HG03469 (cell line): ENCODE measurements at regions not wholly inside any gene's neighbourhood (a gene's known extent, or its start where the extent isn't known, plus 50 kb on each side); places are given as distances from the start of the nearest gene placed in this dataset.

ENCODE experiments used
- ATAC-seq: cut with Tn5 transposase; IDR thresholded peaks from one replicate; pipeline ENCODE4 v1.9.1; 2021; ENCODE audit warnings: mild to moderate bottlenecking, moderate library complexity, moderate number of reproducible peaks; ENCODE audit not compliant: unreplicated experiment

DNA sequence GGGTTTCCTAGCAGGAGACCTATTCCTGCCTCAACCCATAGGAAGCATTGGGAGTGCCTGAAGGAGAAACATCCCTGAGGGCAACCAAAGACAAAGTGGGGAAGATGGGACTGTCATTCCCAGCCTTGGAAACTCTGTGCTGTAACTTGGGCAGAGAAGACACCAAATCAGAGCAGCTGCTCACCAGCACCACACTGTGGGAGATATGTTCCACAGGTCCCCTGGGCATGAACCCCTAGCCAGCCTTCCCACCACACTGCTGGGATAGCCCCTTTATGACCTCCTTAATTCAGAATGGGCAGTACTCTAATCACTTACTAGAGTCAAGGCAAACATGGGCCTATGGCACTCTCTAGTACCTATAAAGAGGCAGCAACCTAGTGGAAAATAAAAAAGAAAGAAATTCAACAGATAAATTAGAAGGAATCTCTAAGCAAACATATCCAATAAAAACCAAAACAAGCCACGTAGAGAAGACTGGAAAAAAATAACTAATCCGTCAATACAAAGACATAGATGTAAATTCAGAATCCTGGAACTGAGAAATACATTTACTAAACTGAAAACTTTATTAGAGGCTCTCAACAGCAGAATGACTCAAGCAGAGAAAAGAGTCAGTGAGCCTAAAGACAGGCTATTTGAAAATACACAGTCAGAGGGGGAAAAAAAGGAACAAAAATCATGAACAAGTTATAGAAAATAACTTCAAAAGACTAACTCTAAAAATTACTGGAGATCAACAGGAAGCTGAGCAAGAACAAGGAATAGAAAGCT is 878.4 kb upstream of the FRG1 start:
- ATAC-seq = no peak

DNA sequence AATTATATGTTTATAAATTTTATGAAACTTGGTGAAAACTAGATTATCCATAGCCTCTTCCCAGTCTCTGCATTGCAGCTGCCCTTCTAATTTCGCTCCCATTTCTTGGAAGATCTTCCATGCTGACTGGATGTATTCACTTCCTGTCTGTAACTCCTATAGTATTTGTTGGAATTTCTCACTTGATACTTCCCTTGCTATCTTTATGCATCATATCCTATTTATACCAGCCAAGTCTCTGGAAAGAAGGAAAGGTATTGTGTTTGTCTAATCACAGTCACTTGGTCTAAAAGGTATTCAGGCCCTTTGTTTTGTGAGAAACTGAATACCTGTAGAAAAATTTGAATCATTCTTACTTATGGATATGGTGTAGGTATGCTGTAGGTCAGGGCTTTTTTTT is 870.9 kb upstream of the FRG1 start:
- ATAC-seq = no peak

DNA sequence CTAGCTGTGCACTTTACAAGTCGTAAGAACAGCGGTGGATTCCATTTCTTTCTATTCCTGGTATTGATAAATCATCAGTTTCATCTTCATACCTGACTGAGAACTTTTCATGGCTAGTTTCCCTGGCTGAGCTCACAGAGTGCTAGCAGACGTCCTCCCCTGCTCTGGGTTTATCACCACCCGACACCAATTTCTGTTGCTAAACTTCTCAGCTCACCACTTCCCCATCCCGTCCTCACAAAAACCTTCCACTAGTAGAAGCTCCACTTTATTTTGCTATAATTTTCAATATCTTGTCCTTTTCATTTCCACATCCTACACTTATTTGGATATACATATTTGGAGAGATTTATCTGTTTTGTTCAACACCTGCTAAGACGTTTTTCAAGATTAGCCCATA is 869.4 kb upstream of the FRG1 start:
- no peak for ATAC-seq

DNA sequence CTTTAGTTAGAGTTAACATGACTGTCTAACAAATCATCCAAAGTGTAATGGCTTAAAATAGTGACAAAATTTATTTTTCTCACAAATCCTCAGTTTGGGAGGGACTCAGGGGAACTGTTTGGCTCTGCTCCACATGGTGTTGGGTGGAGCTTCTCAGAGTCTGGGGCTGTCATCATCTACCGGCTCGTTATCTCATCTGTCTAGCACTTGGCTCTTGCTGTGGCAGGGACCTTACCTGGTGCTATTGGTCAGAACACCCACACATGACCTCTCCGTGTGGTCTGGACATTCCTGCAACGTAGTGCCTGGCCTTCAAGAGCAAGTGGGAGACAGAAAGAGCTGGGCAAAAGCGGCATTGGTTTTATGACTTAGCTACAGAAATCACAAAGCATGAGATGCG is 866.9 kb upstream of the FRG1 start:
- no peak for ATAC-seq

DNA sequence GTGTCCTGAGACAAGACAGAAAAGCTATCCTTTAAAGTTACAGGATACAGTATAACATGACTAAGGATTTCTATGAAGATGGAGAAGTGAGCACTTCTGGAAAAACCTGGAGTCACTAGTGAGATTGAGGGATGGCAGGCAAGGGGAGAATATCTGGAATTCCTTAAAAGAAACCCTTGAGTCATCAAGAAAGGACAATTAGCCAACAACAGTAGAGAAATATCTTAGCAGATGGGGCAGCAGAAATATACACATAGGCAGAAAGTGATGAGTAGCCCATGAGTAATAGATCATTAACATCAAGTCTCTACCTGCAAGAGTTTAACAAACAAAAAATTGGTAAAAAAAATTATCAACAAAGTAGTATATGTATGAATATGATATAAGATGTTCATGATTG is 858.8 kb upstream of the FRG1 start:
- ATAC-seq = no peak

DNA sequence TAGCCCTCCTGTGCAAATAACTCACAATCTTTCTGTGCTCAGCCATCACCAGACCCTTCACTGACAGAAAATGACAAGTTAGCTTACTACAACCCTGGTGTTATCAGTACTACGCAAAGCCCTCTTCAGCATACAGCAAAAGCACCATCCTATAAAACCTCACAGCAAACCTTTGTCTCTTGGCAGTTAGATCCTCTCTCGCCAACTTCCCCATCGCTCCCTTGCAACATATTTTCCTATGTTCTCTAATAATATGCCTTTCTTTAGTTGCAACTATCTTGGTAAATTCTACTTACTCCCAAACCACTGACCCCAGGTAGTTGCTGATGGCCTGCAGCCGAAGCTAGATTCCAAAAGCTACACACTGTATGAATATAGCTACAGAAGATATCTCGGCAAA is 856.9 kb upstream of the FRG1 start:
- no peak for ATAC-seq

DNA sequence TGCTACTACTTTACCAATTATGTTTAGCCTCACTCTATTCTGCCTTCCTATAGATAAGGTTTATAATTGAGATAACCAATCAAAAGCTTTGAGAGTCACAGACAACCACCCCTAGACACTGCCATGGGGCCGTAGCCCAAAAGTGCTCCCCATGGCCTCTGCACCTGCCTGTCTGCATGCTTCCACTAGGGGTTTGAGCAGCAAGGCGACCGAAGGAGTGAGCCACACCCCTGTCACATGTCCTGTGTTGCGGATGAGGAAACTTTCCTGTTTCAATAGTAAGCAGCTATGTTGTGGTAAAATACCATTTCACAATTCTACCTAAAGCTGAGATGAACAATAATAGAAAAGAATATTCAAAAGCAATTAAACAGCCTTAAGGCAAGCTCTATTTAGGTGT is 856.0 kb upstream of the FRG1 start:
- ATAC-seq = no peak

DNA sequence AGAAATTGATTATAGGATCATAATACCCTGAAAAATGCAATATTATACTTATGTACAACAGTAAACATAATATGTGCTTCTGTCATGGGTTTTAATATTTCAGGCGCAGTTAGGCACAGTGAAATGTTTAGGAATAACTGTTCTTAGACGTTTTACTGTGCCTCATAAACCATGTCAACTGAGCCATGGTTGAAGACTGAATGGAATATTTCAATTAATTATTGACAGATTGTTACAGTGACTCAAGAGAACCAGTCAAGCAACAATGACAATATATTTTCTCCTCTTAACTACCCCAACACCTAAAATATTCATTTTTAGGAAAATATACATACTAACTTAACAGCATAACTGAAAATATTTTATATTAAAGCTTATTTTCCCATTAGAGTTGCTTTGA is 852.7 kb upstream of the FRG1 start:
- no peak for ATAC-seq

DNA sequence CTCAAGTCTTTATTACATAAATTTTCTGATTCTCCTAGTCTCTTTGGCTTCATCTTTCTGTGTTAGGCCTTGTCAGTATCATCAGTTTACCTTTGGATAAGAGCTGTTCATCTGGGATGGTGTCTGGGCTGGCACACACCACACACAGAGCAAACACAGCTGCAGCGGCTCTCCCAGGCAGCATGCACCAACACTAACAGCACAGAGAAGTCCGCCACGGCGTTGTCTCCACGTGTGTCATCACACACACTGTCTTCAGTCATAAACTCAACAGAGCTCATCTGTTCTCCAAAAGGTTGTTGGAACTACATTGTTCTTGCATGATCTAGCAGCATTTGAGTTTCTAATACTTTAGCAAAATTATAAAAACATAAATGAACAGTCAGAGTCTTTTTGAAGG is 851.9 kb upstream of the FRG1 start:
- ATAC-seq = no peak

DNA sequence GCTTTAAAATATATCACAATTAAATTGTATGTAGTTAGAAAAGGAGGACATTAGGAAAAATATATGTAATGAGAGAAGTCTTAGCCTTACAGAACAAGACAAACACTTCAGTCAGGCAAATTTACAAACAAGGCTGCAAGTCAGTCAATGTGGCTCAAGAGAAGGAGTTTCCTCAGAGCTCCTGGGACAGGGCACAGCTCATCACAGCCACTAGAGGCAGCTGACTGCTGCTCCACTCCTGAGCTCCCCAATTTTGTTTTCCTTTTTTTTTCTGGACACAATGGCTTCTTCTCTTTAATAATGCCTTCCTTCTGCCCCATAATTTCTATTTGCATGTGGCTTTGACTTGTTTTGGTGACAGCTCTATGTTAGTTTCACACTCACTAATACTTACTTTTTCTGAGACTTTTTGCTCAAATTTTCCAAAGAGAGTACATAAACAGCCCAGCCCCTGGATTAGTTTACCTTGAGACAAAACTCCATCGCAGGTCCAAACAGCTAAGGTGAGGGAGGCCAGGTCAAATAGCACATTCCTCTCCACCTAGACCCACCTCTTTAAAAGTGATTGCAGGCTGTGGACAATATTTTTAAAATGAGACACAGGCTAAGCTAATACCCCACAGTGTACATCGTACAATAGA is 850.4 kb upstream of the FRG1 start:
- ATAC-seq = no peak

DNA sequence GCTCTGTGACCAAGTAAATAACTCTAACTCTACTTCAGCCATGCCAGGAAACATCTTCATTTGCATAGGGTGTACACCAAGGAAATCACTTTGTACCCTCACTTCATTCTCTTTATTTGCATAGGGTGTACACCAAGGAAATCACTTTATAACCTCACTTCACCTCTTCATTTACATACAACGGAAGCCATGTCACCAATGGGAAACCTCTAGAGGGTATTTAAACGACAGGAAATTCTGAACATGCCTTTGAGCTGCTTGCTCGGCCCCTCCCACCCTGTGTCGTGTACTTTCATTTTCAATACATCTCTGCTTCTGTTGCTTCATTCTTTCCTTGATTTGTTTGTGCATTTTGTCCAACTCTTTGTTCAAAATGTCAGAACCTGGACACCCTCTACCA is 848.1 kb upstream of the FRG1 start:
- no peak for ATAC-seq

DNA sequence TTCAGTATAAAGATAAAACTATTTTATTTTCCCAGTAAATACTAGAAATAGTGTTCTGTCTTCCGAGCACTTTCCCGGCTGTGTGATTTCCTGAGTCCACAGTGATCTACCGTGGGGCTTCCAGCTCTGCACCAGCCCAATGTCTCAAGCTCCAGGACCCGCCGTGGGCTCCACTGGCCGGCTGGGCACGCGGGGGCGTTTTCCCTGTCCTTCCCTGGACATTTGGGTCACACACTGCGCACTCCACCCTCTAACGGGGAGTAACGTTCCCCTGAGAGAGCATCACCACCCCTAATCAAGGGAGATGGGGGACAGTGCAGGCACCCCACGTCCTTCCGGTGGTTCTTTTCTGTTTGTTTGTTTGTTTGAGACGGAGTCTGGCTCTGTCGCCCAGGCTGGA is 844.6 kb upstream of the FRG1 start:
- no peak for ATAC-seq

DNA sequence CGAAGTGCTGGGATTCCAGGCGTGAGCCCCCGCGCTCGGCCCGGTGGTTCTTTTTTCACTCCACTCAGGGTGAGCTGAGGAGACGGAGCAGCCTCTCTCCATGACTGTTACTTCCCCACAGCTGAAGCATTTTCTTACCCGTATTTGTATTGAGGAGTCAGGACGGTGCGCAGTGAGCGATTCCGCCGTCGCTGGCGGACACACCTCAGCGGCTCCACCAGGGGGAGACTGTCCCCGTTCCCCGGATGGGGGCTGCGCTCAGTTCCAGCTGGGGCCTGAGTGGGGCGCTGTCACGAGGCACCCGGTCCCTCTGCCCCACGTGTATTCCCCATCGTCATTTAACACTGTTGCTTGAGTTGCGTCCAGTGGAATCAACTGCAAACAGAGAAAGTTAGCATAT is 844.0 kb upstream of the FRG1 start:
- ATAC-seq = no peak

DNA sequence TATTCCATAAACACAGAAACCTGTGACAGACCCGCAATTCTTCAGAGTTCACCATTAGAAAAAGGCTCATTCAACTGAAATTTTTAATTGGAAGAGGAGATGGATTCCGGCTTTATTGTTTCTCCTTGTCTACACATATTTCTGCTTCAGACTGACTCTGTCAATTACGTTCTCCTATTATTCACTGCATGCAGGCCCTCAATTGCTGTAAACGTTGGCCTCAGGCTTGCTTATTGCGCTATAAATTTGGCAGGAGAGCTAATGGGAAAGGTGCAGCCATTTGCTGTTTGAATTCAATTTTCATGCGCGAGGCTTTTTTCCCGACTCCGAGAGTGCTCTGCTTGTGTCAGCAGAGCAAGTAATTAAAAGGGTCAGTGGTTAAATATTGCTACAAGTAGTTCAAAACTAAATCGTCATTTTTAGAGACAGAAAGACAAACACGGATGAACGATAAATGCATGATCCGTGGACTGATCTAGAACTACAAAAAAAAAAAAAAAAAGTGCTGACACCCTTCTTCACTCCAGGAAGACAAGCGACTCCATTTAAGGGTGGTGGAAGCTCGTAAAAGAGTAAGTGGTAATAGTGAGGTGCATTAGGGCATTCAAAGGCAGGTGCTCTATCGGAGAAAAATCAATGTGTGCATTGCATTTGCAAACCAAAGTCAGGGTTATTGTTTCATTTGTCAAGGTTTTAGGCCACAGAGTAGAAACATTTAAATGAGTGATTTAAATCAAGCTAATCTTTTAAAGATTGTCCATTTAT is 841.6 kb upstream of the FRG1 start:
- ATAC-seq = no peak

DNA sequence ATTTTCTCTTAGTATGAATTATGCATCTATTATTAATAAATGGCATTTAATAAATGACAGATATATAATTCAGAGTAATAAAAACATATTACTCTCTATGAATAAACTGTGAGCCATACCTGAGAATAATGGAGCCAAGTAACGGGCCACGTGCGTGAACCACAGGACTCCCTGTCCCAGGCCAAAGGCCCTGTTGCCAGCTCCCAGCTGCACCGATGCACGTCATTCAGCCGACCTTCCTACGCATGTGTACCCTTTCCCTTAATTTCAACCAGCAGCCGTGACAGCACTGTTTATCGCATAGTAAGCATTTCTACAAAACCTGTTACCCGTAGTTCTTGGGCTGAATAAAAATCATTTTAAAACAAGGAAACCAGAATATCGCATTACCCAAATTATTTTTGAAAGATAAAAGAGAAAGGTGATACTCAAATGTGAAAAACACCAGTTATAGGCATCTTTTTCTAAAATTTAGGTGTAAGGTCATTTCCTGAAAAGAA is 827.2 kb upstream of the FRG1 start:
- no peak for ATAC-seq

DNA sequence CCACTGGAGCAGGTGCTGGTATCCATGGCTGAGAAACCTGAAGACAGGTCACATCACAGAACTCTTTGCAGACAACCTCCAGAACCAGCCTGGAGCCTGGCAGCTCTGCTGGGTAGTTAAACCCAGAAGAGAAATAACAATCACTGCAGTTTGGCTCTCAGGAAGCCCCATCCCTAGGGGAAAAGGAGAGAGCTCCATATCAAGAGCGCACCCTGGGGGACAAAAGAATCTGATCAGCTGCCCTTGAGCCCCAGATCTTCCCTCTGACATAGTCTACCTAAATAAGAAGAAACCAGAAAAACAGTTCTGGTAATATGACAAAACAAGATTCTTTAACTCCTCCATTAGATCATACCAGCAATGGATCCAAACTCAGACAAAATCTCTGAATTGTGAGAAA is 823.2 kb upstream of the FRG1 start:
- no peak for ATAC-seq

DNA sequence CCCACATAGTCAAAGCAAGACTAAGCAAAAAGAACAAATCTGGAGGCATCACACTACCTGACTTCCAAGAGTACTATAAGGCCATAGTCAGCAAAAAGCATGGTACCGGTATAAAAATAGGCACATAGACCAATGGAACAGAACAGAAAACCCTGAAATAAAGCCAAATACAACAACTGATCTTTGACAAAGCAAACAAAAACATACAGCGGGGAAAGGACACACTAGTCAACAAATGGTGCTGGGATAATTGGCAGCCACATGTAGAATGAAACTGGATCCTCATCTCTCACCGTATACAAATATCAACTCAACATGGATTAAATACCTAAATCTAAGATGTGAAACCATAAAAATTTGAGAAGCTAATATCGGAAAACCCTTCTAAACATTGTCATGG is 819.3 kb upstream of the FRG1 start:
- ATAC-seq = no peak

DNA sequence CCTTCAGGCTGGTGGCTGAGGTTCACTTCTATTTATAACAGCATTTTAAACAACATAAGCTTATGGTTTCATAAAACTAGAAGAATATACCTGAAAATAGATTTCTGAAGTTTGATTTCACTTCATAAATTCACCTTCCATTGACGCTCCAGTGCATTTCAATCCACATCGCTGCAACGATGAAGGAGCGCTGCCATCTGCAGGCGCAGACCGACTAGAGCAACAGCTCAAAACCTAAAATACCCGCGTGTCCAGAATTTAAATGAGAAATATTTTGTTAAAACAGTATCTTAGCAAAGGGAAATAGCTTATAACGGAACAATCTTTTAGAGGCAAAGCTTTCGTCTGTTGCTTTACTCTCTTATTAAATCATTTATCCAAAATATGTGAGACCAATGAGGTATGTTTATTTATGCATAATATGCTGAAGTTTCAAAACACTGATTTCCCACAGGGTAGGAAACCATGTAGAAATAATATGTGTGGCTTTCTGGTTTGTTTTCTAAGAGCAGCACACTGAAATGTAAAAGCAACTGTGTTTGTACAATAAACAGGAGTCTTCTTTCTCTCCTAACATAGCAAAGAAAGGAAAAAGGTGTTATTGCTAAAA is 816.4 kb upstream of the FRG1 start:
- no peak for ATAC-seq

DNA sequence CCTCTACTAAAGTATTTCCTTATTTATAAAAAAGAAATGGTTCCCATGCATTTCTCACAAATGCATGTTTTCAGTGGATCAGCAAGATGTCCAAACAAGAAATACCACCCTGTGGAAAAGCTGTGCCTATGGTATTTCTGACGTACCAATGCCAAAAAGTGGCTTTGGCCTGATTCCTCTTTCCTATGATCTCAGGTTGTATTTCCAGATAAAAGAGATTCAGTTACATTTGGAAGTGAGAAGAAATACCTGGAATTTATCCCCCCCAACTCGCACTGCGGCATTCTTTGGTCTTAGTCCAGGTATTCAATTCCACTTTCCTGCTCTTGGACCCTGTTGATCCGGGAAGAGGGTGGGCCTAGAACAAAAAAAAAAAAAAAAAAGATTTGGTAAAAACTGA is 815.9 kb upstream of the FRG1 start:
- no peak for ATAC-seq

DNA sequence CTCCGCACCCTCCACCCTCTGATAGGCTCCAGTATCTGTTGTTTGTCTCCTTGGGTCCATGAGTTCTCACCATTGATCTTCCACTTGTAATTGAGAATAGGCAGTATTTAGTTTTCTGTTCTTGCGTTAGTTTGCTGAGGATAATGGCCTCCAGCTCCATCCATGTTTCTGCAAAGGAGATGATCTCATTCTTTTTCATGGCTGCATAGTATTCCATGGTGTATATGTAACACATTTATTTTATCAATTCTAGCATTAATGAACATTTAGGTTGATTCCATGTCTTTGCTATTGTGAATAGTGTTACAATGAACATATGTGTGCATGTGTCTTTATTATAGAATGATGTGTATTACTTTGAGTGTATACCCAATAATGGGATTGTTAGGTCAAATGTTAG is 814.6 kb upstream of the FRG1 start:
- no peak for ATAC-seq

DNA sequence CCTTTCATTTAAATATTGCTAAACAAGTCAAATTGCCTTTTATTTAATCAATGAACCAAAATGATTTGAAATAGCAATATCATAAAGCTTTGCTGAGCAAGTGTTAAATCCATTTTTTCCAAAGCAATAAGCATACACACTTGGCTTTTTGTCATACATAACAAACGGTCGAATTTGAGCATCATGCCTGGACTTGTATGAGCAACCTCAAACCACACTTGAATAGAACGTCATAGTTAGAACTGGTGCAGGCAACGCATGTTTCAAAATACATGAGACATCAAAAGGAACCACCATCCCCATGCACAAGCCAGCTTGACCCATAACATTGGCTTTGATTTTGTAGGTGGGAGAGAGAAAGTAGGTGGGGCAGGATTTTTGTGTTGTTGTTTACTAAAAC is 812.3 kb upstream of the FRG1 start:
- no peak for ATAC-seq
